NCI-H82 treated with DMSO at 0.1 percent for 48 hours (cell line): ENCODE measurements at regions not wholly inside any gene's neighbourhood (a gene's known extent, or its start where the extent isn't known, plus 50 kb on each side); places are given as distances from the start of the nearest gene placed in this dataset.

Source experiments
- DNase-seq: peaks from one replicate; lab custom pipeline; 2025; ENCODE audit not compliant: unreplicated experiment; lab: John Stamatoyannopoulos, UW

DNA sequence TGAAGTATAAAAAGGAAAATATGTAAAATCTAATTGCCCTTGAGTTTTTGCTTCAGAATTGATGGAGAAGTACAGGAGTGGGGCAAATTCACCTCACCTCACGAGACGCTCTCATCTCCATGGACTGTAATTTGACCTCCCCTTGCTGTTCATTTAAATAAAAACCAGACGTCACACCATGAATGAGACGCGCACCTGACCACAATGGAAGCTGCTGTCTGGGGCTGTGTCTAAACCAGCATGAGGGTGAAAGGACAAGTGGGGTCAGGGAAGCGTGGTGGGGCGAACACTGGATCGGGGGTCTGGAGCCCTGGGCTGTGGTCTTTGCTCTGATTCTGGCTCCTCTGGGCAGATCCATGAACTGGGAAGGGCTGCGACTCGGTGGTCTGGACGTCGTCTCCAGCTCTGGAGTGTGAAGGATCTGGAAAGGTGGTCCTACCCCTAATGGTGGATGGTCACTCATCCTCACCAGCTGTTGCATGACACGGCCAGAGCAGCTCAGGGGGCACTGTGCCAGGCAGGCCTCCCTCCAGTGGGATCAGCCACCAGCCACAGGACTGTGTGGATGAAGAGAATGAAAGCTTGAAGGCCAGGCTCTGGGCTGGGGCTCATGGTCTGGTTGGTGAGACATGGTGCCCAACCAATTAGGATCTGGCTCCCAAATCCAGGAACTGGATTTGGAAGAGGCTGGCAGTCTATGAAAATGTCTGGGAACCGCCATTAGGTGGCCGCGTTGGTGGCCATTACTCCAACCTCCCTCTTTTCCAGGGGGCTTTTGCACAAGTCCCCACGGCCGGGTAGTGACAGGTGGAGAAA is 728.6 kb downstream of the PTPRU start:
- DNase-seq: peak; percentile 45

DNA sequence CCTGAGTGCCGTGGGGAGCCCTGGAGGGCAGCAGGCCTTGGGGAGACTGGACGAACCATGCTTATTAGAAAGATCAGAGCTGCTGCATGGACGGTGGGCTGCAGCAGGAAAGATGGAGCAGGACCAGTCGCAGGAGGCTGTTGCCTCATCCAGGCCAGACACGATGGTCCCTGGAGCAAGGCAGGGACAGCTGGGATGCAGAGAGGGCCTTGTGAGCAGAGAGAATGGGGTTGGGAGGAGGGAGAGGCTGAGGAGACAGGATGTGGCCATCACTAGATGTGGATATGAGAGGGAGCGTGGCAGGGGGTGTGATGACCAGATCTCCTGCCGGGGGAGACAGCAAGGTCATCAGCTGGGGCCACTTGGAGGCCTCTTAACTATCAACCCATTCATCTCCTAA is 727.6 kb downstream of the PTPRU start:
- no peak for DNase-seq

- DNase-seq: no peak
Observed at GRCh38 chr1:29962831-29963247, 726.5 kb downstream of the PTPRU start.

- no peak for DNase-seq
Observed at GRCh38 chr1:29962336-29962735, 726.0 kb downstream of the PTPRU start.

DNA sequence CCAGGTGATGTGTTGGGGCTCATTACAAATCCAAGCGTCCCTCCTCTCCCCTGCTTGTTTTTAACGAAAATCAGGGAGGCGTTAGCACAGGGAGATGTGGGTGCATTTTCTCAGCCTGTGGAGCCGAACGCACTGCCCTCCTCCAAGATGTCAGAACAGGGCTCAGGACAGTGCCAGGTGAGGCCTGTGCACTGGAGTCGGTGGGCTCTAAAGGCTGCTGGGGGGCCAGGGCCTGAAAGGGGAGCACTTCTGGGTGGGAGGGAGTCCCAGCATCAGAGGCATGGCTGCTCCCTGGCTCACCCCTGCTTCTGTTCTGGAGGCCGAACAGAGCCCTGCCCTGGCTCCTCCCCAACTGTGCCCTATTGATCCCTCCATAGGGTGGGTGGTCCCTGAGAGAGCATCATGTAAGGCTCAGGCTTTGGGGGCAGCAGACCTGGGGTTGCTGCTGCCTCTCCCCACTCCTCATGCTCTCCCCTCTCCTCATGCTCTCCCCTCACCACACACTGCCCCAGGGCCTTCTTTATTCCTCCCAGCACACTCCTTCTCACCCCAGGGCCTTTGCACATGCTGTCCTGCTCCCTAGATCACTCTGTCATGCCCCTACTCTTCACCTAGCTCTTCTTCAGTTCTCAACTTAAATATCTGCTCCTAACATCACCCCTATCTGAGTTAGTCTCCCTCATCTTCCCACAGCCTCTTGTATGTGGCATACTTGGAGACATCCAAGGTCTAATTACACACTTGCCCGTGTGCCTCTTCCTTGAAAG is 725.2 kb downstream of the PTPRU start:
- no peak for DNase-seq

DNA sequence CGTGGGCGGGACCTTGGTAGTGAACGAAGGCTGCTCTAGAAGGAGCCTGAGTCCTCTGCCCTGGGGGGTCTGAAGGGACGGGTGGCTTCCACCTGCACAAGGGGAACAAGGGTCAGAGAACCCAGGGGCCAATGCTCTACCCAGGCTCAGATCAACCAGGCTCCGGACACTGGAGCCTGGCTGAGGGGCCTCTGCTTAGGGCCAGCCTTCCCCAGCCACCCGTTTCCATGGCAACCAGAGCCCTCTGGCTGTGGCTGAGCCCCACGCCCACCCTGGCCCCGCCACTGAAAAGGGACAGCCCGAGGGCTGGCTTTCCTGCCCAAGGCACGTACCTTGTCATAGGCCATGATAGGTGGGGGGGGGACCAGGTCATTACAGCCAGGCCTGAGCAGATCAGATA is 724.6 kb downstream of the PTPRU start:
- DNase-seq: no peak

GRCh38 chr1:29960156-29960755 is 723.9 kb downstream of the PTPRU start:
- DNase-seq: no peak

DNA sequence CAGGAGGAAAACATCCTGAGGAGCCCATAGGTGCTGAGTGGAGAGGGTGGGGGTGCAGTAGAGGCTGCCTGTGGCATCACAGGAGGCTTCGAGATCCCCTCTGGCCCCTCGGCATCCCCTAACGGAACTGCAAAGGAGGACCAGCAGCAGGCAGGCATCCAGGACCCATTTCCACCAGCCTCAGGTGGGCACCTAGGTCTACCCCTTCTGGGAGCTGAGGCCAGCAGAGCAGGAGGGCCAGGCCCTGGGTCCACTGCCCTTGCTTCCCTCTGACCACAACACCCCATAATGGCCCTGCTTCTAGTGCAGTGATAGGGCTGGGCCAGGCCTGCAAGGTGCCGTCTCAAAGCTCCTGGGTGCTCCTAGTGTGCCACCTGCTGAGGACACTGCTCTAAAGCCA is 723.0 kb downstream of the PTPRU start:
- DNase-seq: no peak

GRCh38 chr1:29958271-29958670 is 721.9 kb downstream of the PTPRU start:
- DNase-seq: no peak

DNA sequence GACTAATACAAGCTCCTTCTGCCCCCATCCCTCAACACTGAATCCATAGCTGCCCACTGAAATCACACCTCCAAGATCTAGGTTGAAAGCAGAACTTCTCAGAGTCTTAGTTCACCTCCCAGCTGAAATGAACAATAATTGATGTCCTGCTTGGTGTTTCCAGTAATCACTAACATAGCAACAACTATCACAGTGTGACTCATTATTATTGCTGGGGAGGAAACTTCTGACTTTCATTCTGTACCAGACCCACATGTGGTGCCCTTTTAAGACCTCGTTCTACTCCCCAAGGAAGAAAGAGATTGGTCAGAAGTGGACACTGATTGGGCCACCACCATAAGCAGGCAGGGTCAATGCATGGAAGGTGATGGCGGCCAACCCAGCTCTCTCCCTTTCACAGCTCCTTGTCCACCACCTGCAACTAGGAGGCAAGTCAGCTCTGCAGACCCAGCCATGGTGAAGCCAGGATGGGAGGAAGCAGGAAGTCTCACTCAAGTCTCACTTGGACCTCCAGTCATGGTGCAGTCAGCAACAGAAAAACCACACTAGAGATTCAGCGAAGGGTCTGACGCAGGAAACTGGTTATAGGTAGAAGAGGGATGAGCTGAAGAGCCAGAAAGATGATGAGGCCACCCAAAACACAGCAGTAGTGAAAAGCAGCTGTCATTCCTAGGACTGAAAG is 720.2 kb downstream of the PTPRU start:
- no peak for DNase-seq

DNA sequence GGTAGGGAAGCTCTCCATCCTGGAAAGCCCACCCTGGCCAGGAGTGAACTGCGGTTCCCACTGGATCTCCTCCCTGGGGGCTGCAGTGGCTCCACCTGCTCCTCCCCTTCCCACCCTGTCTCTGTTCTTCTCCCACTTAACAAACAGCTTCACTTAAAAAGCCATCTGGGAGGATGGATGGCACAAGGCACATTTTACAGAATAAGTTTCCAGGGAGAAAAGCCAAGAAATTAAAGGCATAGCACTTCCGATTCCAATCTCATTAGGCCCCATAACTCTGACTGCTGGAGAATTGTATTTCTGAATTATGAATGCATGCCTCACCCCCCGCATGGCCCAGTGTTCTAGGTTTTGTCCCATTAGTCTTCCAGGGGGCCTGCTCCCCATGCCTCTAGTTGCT is 718.3 kb downstream of the PTPRU start:
- no peak for DNase-seq

GRCh38 chr1:29953961-29954360 is 717.6 kb downstream of the PTPRU start:
- no peak for DNase-seq

- no peak for DNase-seq
Observed at GRCh38 chr1:29949676-29950075, 713.4 kb downstream of the PTPRU start.

- no peak for DNase-seq
Observed at GRCh38 chr1:29948581-29948980, 712.3 kb downstream of the PTPRU start.

DNA sequence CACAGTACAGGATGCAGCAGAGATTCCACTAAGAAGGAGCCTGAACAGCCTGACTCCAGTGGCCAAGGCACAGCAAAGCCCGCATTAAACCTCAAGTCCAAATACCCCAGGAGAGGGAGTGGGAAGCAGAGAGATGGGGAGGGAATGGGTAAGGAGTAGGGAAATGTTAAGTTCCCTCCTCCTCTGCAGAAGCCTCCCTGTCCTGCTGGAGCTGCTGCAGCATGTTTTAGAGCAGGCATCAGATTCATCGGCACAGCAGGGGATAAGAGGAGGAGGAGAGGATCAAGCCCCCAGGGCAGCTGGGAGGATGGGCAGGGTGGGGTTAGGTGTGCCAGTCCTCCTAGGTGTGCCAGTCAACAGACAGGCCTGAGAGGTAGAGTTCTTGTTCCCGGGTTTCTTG is 709.7 kb downstream of the PTPRU start:
- DNase-seq: no peak

- DNase-seq: no peak
Observed at GRCh38 chr1:29945426-29945825, 709.1 kb downstream of the PTPRU start.

GRCh38 chr1:29944253-29944905 is 708.1 kb downstream of the PTPRU start:
- no peak for DNase-seq

DNA sequence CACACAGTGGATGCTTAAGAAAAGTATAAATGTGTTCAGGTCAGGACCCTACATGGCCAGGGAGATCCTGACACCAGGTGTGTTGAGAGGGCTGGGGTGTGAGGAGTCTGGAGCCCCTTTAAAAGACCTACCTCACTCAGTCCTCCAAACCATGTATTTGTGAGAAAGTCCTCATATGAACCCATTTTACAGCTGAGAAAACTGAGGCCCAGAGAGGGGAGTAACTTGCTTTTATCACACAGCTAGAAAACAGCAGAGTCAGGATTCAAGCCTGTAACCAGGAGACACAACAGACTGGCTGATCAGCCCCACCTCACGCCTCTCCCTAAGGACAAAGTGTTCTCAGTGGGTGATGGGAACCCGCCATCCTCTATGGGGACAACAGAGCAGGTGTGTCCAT is 706.7 kb downstream of the PTPRU start:
- no peak for DNase-seq

GRCh38 chr1:29939079-29939478 is 702.8 kb downstream of the PTPRU start:
- DNase-seq: no peak

DNA sequence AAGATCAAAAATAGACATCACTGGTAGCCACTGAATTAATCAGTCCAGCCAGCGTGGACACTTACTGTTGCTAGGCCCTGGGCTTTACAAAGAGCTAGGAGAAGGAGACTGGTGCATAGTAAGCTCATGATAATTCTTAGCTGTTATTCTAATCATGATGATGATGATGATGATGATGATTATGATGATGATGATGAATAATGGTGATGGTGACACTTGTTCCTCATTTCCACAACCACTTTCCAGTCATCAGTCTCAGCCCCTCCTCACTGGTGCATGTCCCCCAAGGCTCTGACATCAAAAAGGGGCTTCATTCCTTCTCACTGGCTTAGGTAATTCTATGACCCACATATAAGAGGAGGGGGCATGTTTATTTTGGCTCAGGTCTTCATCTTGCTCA is 701.0 kb downstream of the PTPRU start:
- DNase-seq: no peak

DNA sequence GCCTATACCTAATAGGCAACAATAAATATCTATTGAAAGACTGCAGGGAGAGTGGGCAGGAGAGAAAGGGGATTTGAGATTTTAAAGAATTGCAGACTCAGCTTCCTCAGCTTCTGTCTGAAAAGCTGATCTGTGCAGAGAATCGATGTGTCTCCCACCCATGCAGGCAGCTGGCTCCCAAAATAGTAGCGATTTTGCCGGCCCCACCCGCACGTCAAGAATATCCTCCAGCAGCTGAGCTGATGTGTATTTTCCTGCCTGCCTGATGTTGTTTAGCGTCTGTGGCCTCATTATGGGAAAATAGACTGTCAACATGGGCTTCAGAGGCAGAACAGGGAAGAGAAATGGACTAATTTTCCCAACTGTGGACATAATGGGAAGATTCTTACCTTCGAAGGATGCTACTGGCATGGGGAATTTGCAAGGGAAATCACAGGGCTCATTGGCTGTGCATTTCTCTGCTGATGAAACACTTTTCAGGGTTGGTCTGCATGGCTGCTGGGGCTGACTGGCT is 699.8 kb downstream of the PTPRU start:
- no peak for DNase-seq
